B cell (primary cell): ENCODE measurements at regions not wholly inside any gene's neighbourhood (a gene's known extent, or its start where the extent isn't known, plus 50 kb on each side); places are given as distances from the start of the nearest gene placed in this dataset.

ENCODE experiments used
- ATAC-seq: fragments of 200-7000 bp; cut with Tn5 transposase; one replicate; pipeline ENCODE4 v1.10.0; 2021; ENCODE audit warnings: low read depth, mild to moderate bottlenecking, moderate number of reproducible peaks, moderate library complexity
- CTCF ChIA-PET: fragments of 350-600 bp; sonication (Branson Sonifier 250); formaldehyde crosslinking; loops from one replicate; lab custom pipeline; 2021; ENCODE audit warnings: antibody characterized with exemption, inconsistent platforms; lab: Charles Lee
- POLR2A ChIA-PET: fragments of 350-600 bp; sonication (Branson Sonifier 250); formaldehyde crosslinking; loops from one replicate; lab custom pipeline; 2021; ENCODE audit warnings: antibody characterized with exemption; lab: Charles Lee
- DNase-seq: peaks from one replicate; pipeline ENCODE4 v3.0.0; 2013
- H2AFZ ChIP-seq: 2 replicates; pipeline ENCODE4 v1.6.1; 2012; ENCODE audit warnings: mild to moderate bottlenecking, low read depth, low read length; ENCODE audit not compliant: insufficient read depth, poor library complexity, severe bottlenecking
- H3K27ac ChIP-seq, 2 donors: 1 replicate in 1 of 2; 2 replicates in 1 of 2; pipeline ENCODE4 v1.5.1; 2012 to 2013; ENCODE audit warnings: low read length in 2 of 2, mild to moderate bottlenecking in 2 of 2, moderate library complexity in 1 of 2
- H3K27me3 ChIP-seq, 4 experiments: fragments of 200-600 bp in 1 of 4; sonication (generic) in 1 of 4; replicated peaks in 1 of 4; 1 replicate in 2 of 4; 2 replicates in 2 of 4; pipeline versions ENCODE4 v1.6.1 to v1.7.0; 2013 to 2016; ENCODE audit warnings: low read length in 3 of 4, mild to moderate bottlenecking in 2 of 4, mixed read lengths in 1 of 4, moderate library complexity in 1 of 4; ENCODE audit not compliant: insufficient read depth in 4 of 4, control insufficient read depth in 3 of 4; ENCODE audit errors: control extremely low read depth in 1 of 4
- H3K36me3 ChIP-seq, 2 experiments: replicated peaks in 1 of 2; 1 replicate in 1 of 2; 2 replicates in 1 of 2; pipeline versions ENCODE4 v1.6.1 to v1.7.1; 2013; ENCODE audit warnings: low read length in 1 of 2; ENCODE audit not compliant: insufficient read depth in 2 of 2, control insufficient read depth in 1 of 2; ENCODE audit errors: control extremely low read depth in 1 of 2, extremely low read depth in 1 of 2
- H3K4me1 ChIP-seq, 2 donors: fragments of 200-600 bp in 1 of 2; sonication (generic) in 1 of 2; 1 replicate in 1 of 2; 2 replicates in 1 of 2; pipeline versions ENCODE4 v1.5.1 to v1.6.1; 2013 to 2017; ENCODE audit warnings: low read length in 2 of 2; ENCODE audit not compliant: control insufficient read depth in 2 of 2, insufficient read depth in 2 of 2
- H3K4me2 ChIP-seq: replicated peaks from 2 replicates; pipeline ENCODE3; 2012; ENCODE audit warnings: mild to moderate bottlenecking, low read depth, low read length; ENCODE audit not compliant: poor library complexity, severe bottlenecking
- H3K4me3 ChIP-seq, 5 experiments: fragments of 200-600 bp in 1 of 5; sonication (generic) in 1 of 5; 1 replicate in 3 of 5; 2 replicates in 2 of 5; pipeline versions ENCODE4 v1.5.1 to v1.7.0; 2011 to 2016; ENCODE audit warnings: low read length in 4 of 5, mild to moderate bottlenecking in 4 of 5, low read depth in 2 of 5, control low read depth in 1 of 5, moderate library complexity in 1 of 5; ENCODE audit not compliant: insufficient read depth in 1 of 5; ENCODE audit errors: control extremely low read depth in 1 of 5, extremely low read depth in 1 of 5
- H3K79me2 ChIP-seq: fragments of 200-600 bp; sonication (generic); one replicate; pipeline ENCODE4 v1.6.0; 2016; ENCODE audit warnings: low read length; ENCODE audit not compliant: control insufficient read depth, insufficient read depth
- H3K9ac ChIP-seq: fragments of 200-600 bp; sonication (generic); 2 replicates; pipeline ENCODE4 v1.6.1; 2017; ENCODE audit warnings: mild to moderate bottlenecking, low read length, moderate library complexity
- H3K9me3 ChIP-seq, 3 donors: one replicate each; pipeline versions ENCODE4 v1.6.1 to v1.7.1; 2013; ENCODE audit warnings: low read length in 2 of 3; ENCODE audit not compliant: control insufficient read depth in 2 of 3, insufficient read depth in 1 of 3; ENCODE audit errors: control extremely low read depth in 1 of 3
- H4K20me1 ChIP-seq: 2 replicates; pipeline ENCODE4 v1.6.0; 2012; ENCODE audit warnings: mild to moderate bottlenecking, low read length; ENCODE audit not compliant: insufficient read depth, control insufficient read depth, poor library complexity, severe bottlenecking
- H3K27ac Mint-ChIP-seq: one replicate; pipeline ENCODE4 v1.8.0; 2021; ENCODE audit warnings: mixed read lengths
- H3K27me3 Mint-ChIP-seq: one replicate; pipeline ENCODE4 v1.8.0; 2021; ENCODE audit warnings: mixed read lengths
- H3K4me1 Mint-ChIP-seq: one replicate; pipeline ENCODE4 v1.8.0; 2021; ENCODE audit warnings: mixed read lengths
- H3K4me3 Mint-ChIP-seq: one replicate; pipeline ENCODE4 v1.8.0; 2021; ENCODE audit warnings: mixed read lengths
- H3K9me3 Mint-ChIP-seq: one replicate; pipeline ENCODE4 v1.8.0; 2022; ENCODE audit warnings: mixed read lengths; ENCODE audit not compliant: insufficient read depth
- CTCF ChIP-seq: fragments of 200-600 bp; IDR thresholded peaks from one replicate; pipeline ENCODE4 v1.8.0; 2022; ENCODE audit warnings: antibody characterized with exemption, mild to moderate bottlenecking
- EZH2 ChIP-seq: IDR thresholded peaks from 2 replicates; pipeline ENCODE4 v1.6.1; 2012; ENCODE audit warnings: borderline replicate concordance, low read depth, mild to moderate bottlenecking, moderate library complexity, low read length; ENCODE audit not compliant: insufficient read depth, poor library complexity, severe bottlenecking
- WGBS: methylation state at CpG from one replicate; pipeline ENCODE4 v1.1.5; 2013; ENCODE audit warnings: missing lambda C conversion rate; ENCODE audit not compliant: insufficient coverage; 5-methylcytosine and 5-hydroxymethylcytosine counted together
- intact Hi-C: fragments of 100-400 bp; cut with micrococcal nuclease; formaldehyde crosslinking; loops from one replicate; pipeline ENCODE4 v1.10.0; 2022

GRCh38 chr6:9924971-9925370, 489.9 kb downstream of the TFAP2A start:
- no peak for DNase-seq
- Histone ChIP-seq H3K27me3 (no peaks in the 10 kb centered on the region), H3K4me1 (no peaks in the 10 kb centered on the region), H3K9ac (no peak overlapping the region), H3K79me2 (no peaks in the 10 kb centered on the region), H3K9me3 (peaks cover 0 to 4% (median 0%) of the 10 kb centered on the region in 3 donors), H3K4me2 (no peak overlapping the region), H3K27ac (no peak overlapping the region), H3K4me3 (no peak overlapping the region), H2AFZ (no peak overlapping the region), H4K20me1 (no peaks in the 10 kb centered on the region), H3K36me3 (no peaks in the 10 kb centered on the region)
- ChIA-PET CTCF (no interaction called here), POLR2A (no interaction called here)
- Mint-ChIP-seq H3K27me3 (no peaks in the 10 kb centered on the region), H3K4me1 (no peaks in the 10 kb centered on the region), H3K4me3 (no peak overlapping the region), H3K27ac (no peak overlapping the region), H3K9me3 (peaks cover 7% of the 10 kb centered on the region)
- no peak for ATAC-seq
- TF ChIP-seq CTCF (no peak), EZH2 (no peak)
- 74% methylated on average over 6 of the region's 7 CpGs for WGBS
- intact Hi-C loops = no loop called here

GRCh38 chr6:9921366-9921765, 493.5 kb downstream of the TFAP2A start:
- Histone ChIP-seq H3K36me3 (no peaks in the 10 kb centered on the region), H3K27me3 (no peaks in the 10 kb centered on the region), H3K79me2 (no peaks in the 10 kb centered on the region), H3K4me1 (no peaks in the 10 kb centered on the region), H2AFZ (no peak overlapping the region), H3K4me3 (no peak overlapping the region), H3K4me2 (no peak overlapping the region), H4K20me1 (no peaks in the 10 kb centered on the region), H3K27ac (no peak overlapping the region), H3K9ac (no peak overlapping the region), H3K9me3 (peaks cover 0 to 4% (median 0%) of the 10 kb centered on the region in 3 donors)
- ChIA-PET CTCF (no interaction called here), POLR2A (no interaction called here)
- no CpG with 5 or more reads among the region's 3 CpGs for WGBS
- H3K27ac Mint-ChIP-seq = no peak overlapping the region
- ATAC-seq (no peak), DNase-seq (no peak)
- TF ChIP-seq CTCF (no peak), EZH2 (no peak)
- H3K9me3 Mint-ChIP-seq = no peaks in the 10 kb centered on the region
- no peaks in the 10 kb centered on the region for H3K27me3 Mint-ChIP-seq
- no peak overlapping the region for H3K4me3 Mint-ChIP-seq
- intact Hi-C loops = no loop called here
- H3K4me1 Mint-ChIP-seq = no peaks in the 10 kb centered on the region
